Liver (tissue), 8 donors: ENCODE measurements at regions not wholly inside any gene's neighbourhood (a gene's known extent, or its start where the extent isn't known, plus 50 kb on each side); places are given as distances from the start of the nearest gene placed in this dataset.

ENCODE experiments used
- DNase-seq: peaks from one replicate; pipeline ENCODE4 v3.0.0-alpha.2; 2017; ENCODE audit warnings: low spot score
- H3K27ac ChIP-seq, 2 donors: one replicate each; pipeline ENCODE4 v1.7.0; 2013; ENCODE audit warnings: inconsistent platforms in 2 of 2, low read length in 2 of 2, control low read depth in 1 of 2, low read depth in 1 of 2, mild to moderate bottlenecking in 1 of 2
- H3K27me3 ChIP-seq, 4 donors: one replicate each; pipeline versions ENCODE4 v1.6.1 to v1.7.0; 2013; ENCODE audit warnings: low read length in 3 of 4, inconsistent platforms in 1 of 4, mild to moderate bottlenecking in 1 of 4, moderate library complexity in 1 of 4; ENCODE audit not compliant: control insufficient read depth in 4 of 4, insufficient read depth in 4 of 4
- H3K36me3 ChIP-seq, 4 donors: one replicate each; pipeline versions ENCODE4 v1.6.1 to v1.7.0; 2013; ENCODE audit warnings: low read length in 3 of 4, mild to moderate bottlenecking in 3 of 4, low read depth in 1 of 4, moderate library complexity in 1 of 4; ENCODE audit not compliant: control insufficient read depth in 4 of 4, insufficient read depth in 3 of 4
- H3K4me1 ChIP-seq, 4 donors: one replicate each; pipeline versions ENCODE4 v1.6.1 to v1.7.0; 2013; ENCODE audit warnings: low read length in 3 of 4, mild to moderate bottlenecking in 3 of 4, moderate library complexity in 1 of 4; ENCODE audit not compliant: control insufficient read depth in 4 of 4, insufficient read depth in 4 of 4
- H3K4me3 ChIP-seq, 3 donors: one replicate each; pipeline versions ENCODE4 v1.6.1 to v1.7.0; 2013; ENCODE audit warnings: low read length in 3 of 3, control low read depth in 1 of 3, low read depth in 1 of 3, mild to moderate bottlenecking in 1 of 3
- H3K9ac ChIP-seq, 2 donors: one replicate each; pipeline ENCODE4 v1.7.0; 2013; ENCODE audit warnings: low read length in 2 of 2, mild to moderate bottlenecking in 2 of 2, moderate library complexity in 2 of 2, control low read depth in 1 of 2, low read depth in 1 of 2
- H3K9me3 ChIP-seq, 4 donors: one replicate each; pipeline versions ENCODE4 v1.6.1 to v1.7.0; 2013; ENCODE audit warnings: low read length in 3 of 4; ENCODE audit not compliant: control insufficient read depth in 4 of 4
- EGR1 ChIP-seq, 2 donors: IDR thresholded peaks; 2 replicates each; pipeline ENCODE4 v1.6.1; 2016 to 2018; ENCODE audit warnings: antibody characterized with exemption in 2 of 2, low read depth in 2 of 2
- FOXA1 ChIP-seq: IDR thresholded peaks from 2 replicates; pipeline ENCODE4 v1.6.1; 2016; ENCODE audit warnings: antibody characterized with exemption
- FOXA2 ChIP-seq: IDR thresholded peaks from 2 replicates; pipeline ENCODE4 v1.6.1; 2016; ENCODE audit warnings: antibody characterized with exemption
- GABPA ChIP-seq, 2 donors: IDR thresholded peaks in 1 of 2; conservative IDR thresholded peaks in 1 of 2; 2 replicates each; pipeline ENCODE4 v1.6.1; 2016; ENCODE audit warnings: antibody characterized with exemption in 2 of 2, mild to moderate bottlenecking in 1 of 2, moderate library complexity in 1 of 2
- HNF4A ChIP-seq, 2 donors: conservative IDR thresholded peaks; 2 replicates each; pipeline ENCODE4 v1.6.1; 2016; ENCODE audit warnings: antibody characterized with exemption in 2 of 2, mild to moderate bottlenecking in 2 of 2
- HNF4G ChIP-seq: IDR thresholded peaks from 2 replicates; pipeline ENCODE4 v1.6.1; 2016; ENCODE audit warnings: antibody characterized with exemption
- JUND ChIP-seq, 2 donors: IDR thresholded peaks; 2 replicates each; pipeline ENCODE4 v1.6.1; 2016; ENCODE audit warnings: antibody characterized with exemption in 2 of 2
- NR2F2 ChIP-seq: IDR thresholded peaks from 2 replicates; pipeline ENCODE4 v1.6.1; 2016; ENCODE audit warnings: antibody characterized with exemption
- RAD21 ChIP-seq, 2 donors: IDR thresholded peaks; 2 replicates each; pipeline ENCODE4 v1.6.1; 2016; ENCODE audit warnings: antibody characterized with exemption in 2 of 2, mild to moderate bottlenecking in 2 of 2
- RXRA ChIP-seq, 2 donors: IDR thresholded peaks; 2 replicates each; pipeline ENCODE4 v1.6.1; 2017 to 2018; ENCODE audit warnings: antibody characterized with exemption in 2 of 2, mild to moderate bottlenecking in 1 of 2
- SP1 ChIP-seq: IDR thresholded peaks from 2 replicates; pipeline ENCODE4 v1.6.1; 2018; ENCODE audit warnings: antibody characterized with exemption, mild to moderate bottlenecking
- TAF1 ChIP-seq: conservative IDR thresholded peaks from 2 replicates; pipeline ENCODE4 v1.6.1; 2016; ENCODE audit warnings: antibody characterized with exemption, mild to moderate bottlenecking
- YY1 ChIP-seq: IDR thresholded peaks from 2 replicates; pipeline ENCODE4 v1.6.1; 2016; ENCODE audit warnings: antibody characterized with exemption, mild to moderate bottlenecking
- WGBS: extraction: QIAGEN DNeasy Blood & Tissue Kit; methylation state at CpG from one replicate; pipeline ENCODE4 v1.1.7; 2013; 5-methylcytosine and 5-hydroxymethylcytosine counted together
- TF ChIP-seq, protein P1 (sequence below): IDR thresholded peaks from 2 replicates; pipeline ENCODE4 v1.6.1; 2016; ENCODE audit warnings: antibody characterized with exemption
- TF ChIP-seq, protein P2 (sequence below): fragments of 150-350 bp; IDR thresholded peaks from 2 replicates; pipeline ENCODE4 v1.5.1; 2017; ENCODE audit warnings: improper control_type of control experiment, low read depth, low read length; ENCODE audit not compliant: missing input control
- TF ChIP-seq, protein P3 (sequence below): IDR thresholded peaks from 2 replicates; pipeline ENCODE4 v1.6.1; 2016; ENCODE audit warnings: antibody characterized with exemption, mild to moderate bottlenecking
- TF ChIP-seq, protein P4 (sequence below): IDR thresholded peaks from 2 replicates; pipeline ENCODE4 v1.6.1; 2016; ENCODE audit warnings: antibody characterized with exemption
- TF ChIP-seq, protein P5 (sequence below): IDR thresholded peaks from 2 replicates; pipeline ENCODE4 v1.6.1; 2016; ENCODE audit warnings: antibody characterized with exemption
- donor health status: healthy.
- donor health status: healthy.
- donor health status: healthy.
- donor health status: healthy.
- donor health status: healthy.

DNA sequence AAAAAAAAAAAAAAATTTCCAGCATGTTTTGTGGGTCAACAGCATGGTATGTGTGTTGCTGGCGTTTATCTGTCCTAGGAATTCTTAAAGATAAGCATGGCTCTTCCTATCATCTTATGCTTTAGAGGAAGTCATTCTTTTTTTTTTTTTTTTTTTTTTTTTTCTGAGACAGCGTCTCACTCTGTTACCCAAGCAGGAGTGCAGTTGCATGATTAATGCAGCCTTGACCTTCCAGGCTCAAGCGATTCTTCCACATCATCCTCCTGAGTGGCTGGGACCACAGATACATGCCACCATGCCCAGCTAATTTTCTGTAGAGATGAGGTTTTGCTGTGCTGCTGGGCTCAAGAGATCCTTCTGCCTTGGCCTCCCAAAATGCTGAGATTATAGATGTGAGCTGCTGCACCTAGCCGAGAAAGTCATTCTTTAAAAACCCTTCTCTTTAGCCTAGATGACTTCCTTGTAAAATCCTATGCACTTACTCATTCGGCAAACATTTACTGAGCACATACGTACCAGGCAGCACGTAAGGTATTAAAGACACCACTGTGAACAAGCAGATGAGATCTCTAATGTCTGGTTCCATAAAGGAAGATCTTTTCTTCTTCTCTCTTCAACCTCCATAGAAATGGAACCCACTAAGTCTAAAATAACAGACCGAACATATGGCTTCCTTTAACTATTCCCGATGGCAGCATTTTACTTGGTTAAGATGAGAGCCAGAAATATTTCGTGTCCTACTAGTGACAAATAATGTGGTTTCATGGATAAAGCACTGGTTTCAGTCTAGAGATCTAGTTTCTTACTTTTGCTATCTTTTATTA lies 122.4 kb downstream of the RIN2 start:
- H3K4me3 ChIP-seq: no peak overlapping the region
- H3K4me1 ChIP-seq: peaks cover 2 to 8% (median 7%) of the 10 kb centered on the region in 4 donors
- no peak overlapping the region for H3K27ac ChIP-seq
- TF ChIP-seq HNF4A (conservative IDR thresholded peaks at IDR 0.05) (no peak), GABPA (IDR thresholded peaks at IDR 0.05 in 1 of 2, conservative IDR thresholded peaks at IDR 0.05 in 1 of 2) (no peak), RXRA (IDR thresholded peaks at IDR 0.05) (no peak), RAD21 (IDR thresholded peaks at IDR 0.05) (no peak), TAF1 (no peak), JUND (IDR thresholded peaks at IDR 0.05) (no peak), NR2F2 (no peak), FOXA2 (no peak), EGR1 (IDR thresholded peaks at IDR 0.05; ENCODE audit: low read depth in 2 of 2) (no peak), YY1 (no peak), FOXA1 (no peak), HNF4G (no peak), SP1 (no peak)
- TF ChIP-seq, protein P1, sequence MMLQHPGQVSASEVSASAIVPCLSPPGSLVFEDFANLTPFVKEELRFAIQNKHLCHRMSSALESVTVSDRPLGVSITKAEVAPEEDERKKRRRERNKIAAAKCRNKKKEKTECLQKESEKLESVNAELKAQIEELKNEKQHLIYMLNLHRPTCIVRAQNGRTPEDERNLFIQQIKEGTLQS: no peak
- TF ChIP-seq, protein P2, sequence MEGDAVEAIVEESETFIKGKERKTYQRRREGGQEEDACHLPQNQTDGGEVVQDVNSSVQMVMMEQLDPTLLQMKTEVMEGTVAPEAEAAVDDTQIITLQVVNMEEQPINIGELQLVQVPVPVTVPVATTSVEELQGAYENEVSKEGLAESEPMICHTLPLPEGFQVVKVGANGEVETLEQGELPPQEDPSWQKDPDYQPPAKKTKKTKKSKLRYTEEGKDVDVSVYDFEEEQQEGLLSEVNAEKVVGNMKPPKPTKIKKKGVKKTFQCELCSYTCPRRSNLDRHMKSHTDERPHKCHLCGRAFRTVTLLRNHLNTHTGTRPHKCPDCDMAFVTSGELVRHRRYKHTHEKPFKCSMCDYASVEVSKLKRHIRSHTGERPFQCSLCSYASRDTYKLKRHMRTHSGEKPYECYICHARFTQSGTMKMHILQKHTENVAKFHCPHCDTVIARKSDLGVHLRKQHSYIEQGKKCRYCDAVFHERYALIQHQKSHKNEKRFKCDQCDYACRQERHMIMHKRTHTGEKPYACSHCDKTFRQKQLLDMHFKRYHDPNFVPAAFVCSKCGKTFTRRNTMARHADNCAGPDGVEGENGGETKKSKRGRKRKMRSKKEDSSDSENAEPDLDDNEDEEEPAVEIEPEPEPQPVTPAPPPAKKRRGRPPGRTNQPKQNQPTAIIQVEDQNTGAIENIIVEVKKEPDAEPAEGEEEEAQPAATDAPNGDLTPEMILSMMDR: no peak
- TF ChIP-seq, protein P3, sequence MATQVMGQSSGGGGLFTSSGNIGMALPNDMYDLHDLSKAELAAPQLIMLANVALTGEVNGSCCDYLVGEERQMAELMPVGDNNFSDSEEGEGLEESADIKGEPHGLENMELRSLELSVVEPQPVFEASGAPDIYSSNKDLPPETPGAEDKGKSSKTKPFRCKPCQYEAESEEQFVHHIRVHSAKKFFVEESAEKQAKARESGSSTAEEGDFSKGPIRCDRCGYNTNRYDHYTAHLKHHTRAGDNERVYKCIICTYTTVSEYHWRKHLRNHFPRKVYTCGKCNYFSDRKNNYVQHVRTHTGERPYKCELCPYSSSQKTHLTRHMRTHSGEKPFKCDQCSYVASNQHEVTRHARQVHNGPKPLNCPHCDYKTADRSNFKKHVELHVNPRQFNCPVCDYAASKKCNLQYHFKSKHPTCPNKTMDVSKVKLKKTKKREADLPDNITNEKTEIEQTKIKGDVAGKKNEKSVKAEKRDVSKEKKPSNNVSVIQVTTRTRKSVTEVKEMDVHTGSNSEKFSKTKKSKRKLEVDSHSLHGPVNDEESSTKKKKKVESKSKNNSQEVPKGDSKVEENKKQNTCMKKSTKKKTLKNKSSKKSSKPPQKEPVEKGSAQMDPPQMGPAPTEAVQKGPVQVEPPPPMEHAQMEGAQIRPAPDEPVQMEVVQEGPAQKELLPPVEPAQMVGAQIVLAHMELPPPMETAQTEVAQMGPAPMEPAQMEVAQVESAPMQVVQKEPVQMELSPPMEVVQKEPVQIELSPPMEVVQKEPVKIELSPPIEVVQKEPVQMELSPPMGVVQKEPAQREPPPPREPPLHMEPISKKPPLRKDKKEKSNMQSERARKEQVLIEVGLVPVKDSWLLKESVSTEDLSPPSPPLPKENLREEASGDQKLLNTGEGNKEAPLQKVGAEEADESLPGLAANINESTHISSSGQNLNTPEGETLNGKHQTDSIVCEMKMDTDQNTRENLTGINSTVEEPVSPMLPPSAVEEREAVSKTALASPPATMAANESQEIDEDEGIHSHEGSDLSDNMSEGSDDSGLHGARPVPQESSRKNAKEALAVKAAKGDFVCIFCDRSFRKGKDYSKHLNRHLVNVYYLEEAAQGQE: no peak
- TF ChIP-seq, protein P4, sequence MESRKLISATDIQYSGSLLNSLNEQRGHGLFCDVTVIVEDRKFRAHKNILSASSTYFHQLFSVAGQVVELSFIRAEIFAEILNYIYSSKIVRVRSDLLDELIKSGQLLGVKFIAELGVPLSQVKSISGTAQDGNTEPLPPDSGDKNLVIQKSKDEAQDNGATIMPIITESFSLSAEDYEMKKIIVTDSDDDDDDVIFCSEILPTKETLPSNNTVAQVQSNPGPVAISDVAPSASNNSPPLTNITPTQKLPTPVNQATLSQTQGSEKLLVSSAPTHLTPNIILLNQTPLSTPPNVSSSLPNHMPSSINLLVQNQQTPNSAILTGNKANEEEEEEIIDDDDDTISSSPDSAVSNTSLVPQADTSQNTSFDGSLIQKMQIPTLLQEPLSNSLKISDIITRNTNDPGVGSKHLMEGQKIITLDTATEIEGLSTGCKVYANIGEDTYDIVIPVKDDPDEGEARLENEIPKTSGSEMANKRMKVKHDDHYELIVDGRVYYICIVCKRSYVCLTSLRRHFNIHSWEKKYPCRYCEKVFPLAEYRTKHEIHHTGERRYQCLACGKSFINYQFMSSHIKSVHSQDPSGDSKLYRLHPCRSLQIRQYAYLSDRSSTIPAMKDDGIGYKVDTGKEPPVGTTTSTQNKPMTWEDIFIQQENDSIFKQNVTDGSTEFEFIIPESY: no peak
- TF ChIP-seq, protein P5, sequence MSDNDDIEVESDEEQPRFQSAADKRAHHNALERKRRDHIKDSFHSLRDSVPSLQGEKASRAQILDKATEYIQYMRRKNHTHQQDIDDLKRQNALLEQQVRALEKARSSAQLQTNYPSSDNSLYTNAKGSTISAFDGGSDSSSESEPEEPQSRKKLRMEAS: no peak
- no peaks in the 10 kb centered on the region for H3K27me3 ChIP-seq
- 84% methylated on average over 10 of the region's 10 CpGs for WGBS
- no peak overlapping the region for H3K9ac ChIP-seq
- no peaks in the 10 kb centered on the region for H3K9me3 ChIP-seq
- no peaks in the 10 kb centered on the region for H3K36me3 ChIP-seq
- DNase-seq: no peak
